IPS-18c (cell line): ENCODE measurements at regions not wholly inside any gene's neighbourhood (a gene's known extent, or its start where the extent isn't known, plus 50 kb on each side); places are given as distances from the start of the nearest gene placed in this dataset.

Experiments
- H3K4me3 ChIP-seq: 2 replicates; pipeline ENCODE4 v1.7.0; 2013; ENCODE audit warnings: low read depth, mild to moderate bottlenecking, low read length, moderate library complexity; ENCODE audit not compliant: insufficient read depth
- H3K9me3 ChIP-seq: one replicate; pipeline ENCODE4 v1.6.1; 2013; ENCODE audit warnings: mild to moderate bottlenecking, low read length, moderate library complexity; ENCODE audit not compliant: control insufficient read depth, insufficient read depth

- H3K4me3 ChIP-seq, result no peak overlapping the region; the same call in 1 of the 2 replicates
- H3K9me3 ChIP-seq, result peaks cover 2% of the 10 kb centered on the region
Measured at GRCh38 chr5:3217771-3218495, 377.7 kb upstream of the IRX1 start.

GRCh38 chr5:3217114-3217513 is 378.5 kb upstream of the IRX1 start:
- Histone ChIP-seq H3K4me3 (no peak overlapping the region), H3K9me3 (peaks cover 2% of the 10 kb centered on the region)

GRCh38 chr5:3216386-3216785 is 379.2 kb upstream of the IRX1 start:
- Histone ChIP-seq H3K4me3 (no peak overlapping the region), H3K9me3 (peaks cover 2% of the 10 kb centered on the region)

GRCh38 chr5:3214838-3215374 is 380.7 kb upstream of the IRX1 start:
- Histone ChIP-seq H3K4me3 (no peak overlapping the region), H3K9me3 (peaks cover 2% of the 10 kb centered on the region)

GRCh38 chr5:3214396-3214795 is 381.2 kb upstream of the IRX1 start:
- peaks cover 2% of the 10 kb centered on the region for H3K9me3 ChIP-seq
- H3K4me3 ChIP-seq, result no peak overlapping the region

GRCh38 chr5:3212869-3213268 is 382.8 kb upstream of the IRX1 start:
- no peaks in the 10 kb centered on the region for H3K9me3 ChIP-seq
- no peak overlapping the region for H3K4me3 ChIP-seq

- Histone ChIP-seq H3K9me3 (no peaks in the 10 kb centered on the region), H3K4me3 (no peak overlapping the region)
Measured at GRCh38 chr5:3210531-3210930, 385.1 kb upstream of the IRX1 start.

- H3K4me3 ChIP-seq, result no peak overlapping the region
- H3K9me3 ChIP-seq, result no peaks in the 10 kb centered on the region
Measured at GRCh38 chr5:3209918-3210317, 385.7 kb upstream of the IRX1 start.

GRCh38 chr5:3202570-3202969 is 393.1 kb upstream of the IRX1 start:
- no peak overlapping the region for H3K4me3 ChIP-seq
- H3K9me3 ChIP-seq, result no peaks in the 10 kb centered on the region

GRCh38 chr5:3201941-3202340 is 393.7 kb upstream of the IRX1 start:
- H3K4me3 ChIP-seq, result no peak overlapping the region
- no peaks in the 10 kb centered on the region for H3K9me3 ChIP-seq

GRCh38 chr5:3201121-3201520 is 394.5 kb upstream of the IRX1 start:
- no peaks in the 10 kb centered on the region for H3K9me3 ChIP-seq
- no peak overlapping the region for H3K4me3 ChIP-seq

GRCh38 chr5:3199962-3200755 is 395.5 kb upstream of the IRX1 start:
- no peaks in the 10 kb centered on the region for H3K9me3 ChIP-seq
- H3K4me3 ChIP-seq, result no peak overlapping the region

GRCh38 chr5:3198074-3198449 is 397.6 kb upstream of the IRX1 start:
- peak overlapping the region; percentile 45 for H3K4me3 ChIP-seq
- H3K9me3 ChIP-seq, result no peaks in the 10 kb centered on the region

GRCh38 chr5:3197304-3198073 is 398.1 kb upstream of the IRX1 start:
- peak overlapping the region; percentile 45 for H3K4me3 ChIP-seq

GRCh38 chr5:3195994-3196393 is 399.6 kb upstream of the IRX1 start:
- Histone ChIP-seq H3K9me3 (no peaks in the 10 kb centered on the region), H3K4me3 (no peak overlapping the region)

More at GRCh38 chr5:3197304-3198073, 398.1 kb upstream of the IRX1 start:
- H3K9me3 ChIP-seq, result no peaks in the 10 kb centered on the region

- H3K4me3 ChIP-seq, result no peak overlapping the region
- no peaks in the 10 kb centered on the region for H3K9me3 ChIP-seq
Measured at GRCh38 chr5:3194684-3195083, 400.9 kb upstream of the IRX1 start.

- no peaks in the 10 kb centered on the region for H3K9me3 ChIP-seq
Measured at GRCh38 chr5:3194271-3194670, 401.4 kb upstream of the IRX1 start.

More at GRCh38 chr5:3194271-3194670, 401.4 kb upstream of the IRX1 start:
- no peak overlapping the region for H3K4me3 ChIP-seq
